Parathyroid adenoma (tissue), 2 donors: ENCODE measurements at regions not wholly inside any gene's neighbourhood (a gene's known extent, or its start where the extent isn't known, plus 50 kb on each side); places are given as distances from the start of the nearest gene placed in this dataset.

Experiments
- H2AFZ ChIP-seq: fragments of 300-600 bp; sonication (generic); one replicate; pipeline ENCODE4 v1.7.0; 2017; ENCODE audit warnings: antibody characterized with exemption, mild to moderate bottlenecking
- H3K27ac ChIP-seq: fragments of 300-600 bp; sonication (generic); one replicate; pipeline ENCODE4 v1.7.0; 2017
- H3K27me3 ChIP-seq: fragments of 300-600 bp; sonication (generic); one replicate; pipeline ENCODE4 v1.7.0; 2017; ENCODE audit warnings: low read length; ENCODE audit not compliant: control insufficient read depth, insufficient read depth
- H3K36me3 ChIP-seq: fragments of 300-600 bp; sonication (generic); one replicate; pipeline ENCODE4 v1.7.0; 2017; ENCODE audit warnings: low read length; ENCODE audit not compliant: control insufficient read depth, insufficient read depth
- H3K4me1 ChIP-seq: fragments of 300-600 bp; sonication (generic); one replicate; pipeline ENCODE4 v1.7.0; 2017; ENCODE audit warnings: control low read depth
- H3K4me2 ChIP-seq: fragments of 300-600 bp; sonication (generic); one replicate; pipeline ENCODE4 v1.7.0; 2017; ENCODE audit warnings: low read length
- H3K4me3 ChIP-seq: fragments of 300-600 bp; sonication (generic); one replicate; pipeline ENCODE4 v1.7.0; 2017; ENCODE audit warnings: low read depth, low read length
- H3K79me2 ChIP-seq: fragments of 300-600 bp; sonication (generic); one replicate; pipeline ENCODE4 v1.7.0; 2017; ENCODE audit warnings: control low read depth
- H3K9ac ChIP-seq: fragments of 300-600 bp; sonication (generic); one replicate; pipeline ENCODE4 v1.7.0; 2017; ENCODE audit warnings: mild to moderate bottlenecking
- H3K9me3 ChIP-seq: fragments of 300-600 bp; sonication (generic); one replicate; pipeline ENCODE4 v1.7.0; 2017; ENCODE audit warnings: low read length; ENCODE audit not compliant: control insufficient read depth
- TF ChIP-seq, protein P1 (sequence below): fragments of 300-600 bp; sonication (generic); IDR thresholded peaks from one replicate; pipeline ENCODE4 v1.7.0; 2017; ENCODE audit warnings: antibody characterized with exemption, mild to moderate bottlenecking
- donor health status: primary hyperparathyroidism.

DNA sequence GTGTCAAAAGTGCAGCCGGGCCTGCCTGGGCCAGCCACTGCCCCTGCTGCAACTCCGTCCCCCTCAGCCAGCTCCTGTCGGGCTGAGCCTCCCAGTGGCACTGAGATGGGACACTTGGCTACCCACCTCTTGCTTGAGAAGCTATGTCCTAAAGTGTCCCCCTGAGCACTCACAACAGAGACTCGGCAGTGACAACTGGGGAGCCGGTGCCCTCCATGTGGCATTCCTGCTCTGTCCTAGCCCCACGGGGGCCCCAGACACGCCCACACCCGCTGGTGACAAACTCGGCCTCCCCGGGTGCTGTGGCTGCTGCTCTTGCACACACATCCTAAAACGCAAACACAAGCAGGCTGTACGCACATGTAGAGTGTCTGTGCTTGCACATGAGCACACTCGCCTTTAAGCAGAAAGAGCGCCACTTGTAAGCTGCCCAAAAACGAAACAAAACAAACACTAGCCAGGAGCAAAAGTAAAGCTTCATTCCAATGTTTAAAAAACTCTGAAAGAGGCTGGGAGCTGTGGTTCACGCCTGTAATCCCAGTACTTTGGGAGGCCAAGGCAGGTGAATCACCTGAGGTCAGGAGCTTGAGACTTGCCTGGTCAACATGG is 253.9 kb downstream of the RBFOX3 start:
- H3K9ac ChIP-seq, result no peak overlapping the region

DNA sequence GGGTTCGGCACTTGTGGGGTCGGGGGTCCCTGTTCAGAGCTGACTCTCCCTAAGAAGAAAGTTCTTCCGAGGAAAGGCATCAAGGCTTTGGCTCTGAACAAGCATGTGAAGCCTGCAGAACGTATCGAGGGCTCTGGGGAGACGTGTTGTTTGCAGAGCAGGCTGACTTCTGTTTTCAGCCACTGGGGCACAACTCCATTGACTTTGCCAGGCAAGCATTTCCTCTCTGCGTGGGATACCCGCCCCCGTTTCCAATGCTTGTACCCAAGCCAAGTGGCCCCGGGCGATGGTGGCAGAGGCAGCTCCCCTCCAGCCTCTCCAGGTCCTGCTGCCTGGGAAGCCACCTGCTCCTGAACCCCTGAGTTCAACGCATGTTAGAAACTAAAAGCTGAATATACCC is 255.7 kb downstream of the RBFOX3 start:
- H3K9ac ChIP-seq, result no peak overlapping the region
- no peaks in the 10 kb centered on the region for H3K79me2 ChIP-seq
- no peak overlapping the region for H3K4me3 ChIP-seq
- H2AFZ ChIP-seq, result no peak overlapping the region
- no peak overlapping the region for H3K4me2 ChIP-seq
- H3K9me3 ChIP-seq, result no peaks in the 10 kb centered on the region
- H3K27ac ChIP-seq, result no peak overlapping the region
- H3K36me3 ChIP-seq, result no peaks in the 10 kb centered on the region
- peaks cover 8% of the 10 kb centered on the region for H3K27me3 ChIP-seq
- no peaks in the 10 kb centered on the region for H3K4me1 ChIP-seq
- TF ChIP-seq, protein P1, sequence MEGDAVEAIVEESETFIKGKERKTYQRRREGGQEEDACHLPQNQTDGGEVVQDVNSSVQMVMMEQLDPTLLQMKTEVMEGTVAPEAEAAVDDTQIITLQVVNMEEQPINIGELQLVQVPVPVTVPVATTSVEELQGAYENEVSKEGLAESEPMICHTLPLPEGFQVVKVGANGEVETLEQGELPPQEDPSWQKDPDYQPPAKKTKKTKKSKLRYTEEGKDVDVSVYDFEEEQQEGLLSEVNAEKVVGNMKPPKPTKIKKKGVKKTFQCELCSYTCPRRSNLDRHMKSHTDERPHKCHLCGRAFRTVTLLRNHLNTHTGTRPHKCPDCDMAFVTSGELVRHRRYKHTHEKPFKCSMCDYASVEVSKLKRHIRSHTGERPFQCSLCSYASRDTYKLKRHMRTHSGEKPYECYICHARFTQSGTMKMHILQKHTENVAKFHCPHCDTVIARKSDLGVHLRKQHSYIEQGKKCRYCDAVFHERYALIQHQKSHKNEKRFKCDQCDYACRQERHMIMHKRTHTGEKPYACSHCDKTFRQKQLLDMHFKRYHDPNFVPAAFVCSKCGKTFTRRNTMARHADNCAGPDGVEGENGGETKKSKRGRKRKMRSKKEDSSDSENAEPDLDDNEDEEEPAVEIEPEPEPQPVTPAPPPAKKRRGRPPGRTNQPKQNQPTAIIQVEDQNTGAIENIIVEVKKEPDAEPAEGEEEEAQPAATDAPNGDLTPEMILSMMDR, result no peak

More for the DNA sequence above, 253.9 kb downstream of the RBFOX3 start:
- H3K36me3 ChIP-seq, result no peaks in the 10 kb centered on the region
- H3K27me3 ChIP-seq, result peaks cover 8% of the 10 kb centered on the region
- no peak overlapping the region for H2AFZ ChIP-seq
- no peak overlapping the region for H3K4me2 ChIP-seq
- no peaks in the 10 kb centered on the region for H3K9me3 ChIP-seq
- no peaks in the 10 kb centered on the region for H3K4me1 ChIP-seq
- H3K79me2 ChIP-seq, result no peaks in the 10 kb centered on the region
- H3K27ac ChIP-seq, result no peak overlapping the region
- no peak overlapping the region for H3K4me3 ChIP-seq
- TF ChIP-seq, protein P1, result no peak

DNA sequence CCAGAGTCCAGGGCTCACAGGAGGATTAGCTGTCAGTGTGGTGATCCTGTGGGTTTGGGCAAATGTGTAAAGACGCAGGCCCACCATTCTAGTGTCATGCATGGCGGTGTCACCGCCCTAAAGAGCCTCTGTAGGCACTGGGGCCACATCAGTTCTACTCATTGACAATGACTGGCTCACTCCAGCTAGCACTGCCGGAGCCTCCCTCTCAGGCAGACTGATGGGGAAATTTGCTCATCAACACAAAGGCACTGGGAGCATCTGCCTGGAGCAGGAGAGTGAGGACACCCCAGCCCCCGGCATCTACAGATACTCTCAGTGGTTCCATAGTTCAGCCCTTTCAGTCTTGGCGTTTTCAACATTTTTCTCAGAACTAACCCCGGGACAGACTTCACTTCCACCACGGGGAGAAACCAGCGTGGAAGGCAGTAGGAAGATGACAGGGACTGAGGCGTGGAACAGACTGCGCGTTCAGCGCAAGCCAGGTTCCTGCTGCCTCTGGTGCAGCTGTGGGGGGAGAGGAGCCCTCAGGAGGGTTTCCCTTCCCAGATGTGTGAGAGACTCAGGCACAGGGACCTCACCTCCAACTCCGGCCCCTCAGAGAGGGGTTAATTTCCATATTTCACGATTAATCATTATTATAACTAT is 256.6 kb downstream of the RBFOX3 start:
- H3K79me2 ChIP-seq, result no peaks in the 10 kb centered on the region

DNA sequence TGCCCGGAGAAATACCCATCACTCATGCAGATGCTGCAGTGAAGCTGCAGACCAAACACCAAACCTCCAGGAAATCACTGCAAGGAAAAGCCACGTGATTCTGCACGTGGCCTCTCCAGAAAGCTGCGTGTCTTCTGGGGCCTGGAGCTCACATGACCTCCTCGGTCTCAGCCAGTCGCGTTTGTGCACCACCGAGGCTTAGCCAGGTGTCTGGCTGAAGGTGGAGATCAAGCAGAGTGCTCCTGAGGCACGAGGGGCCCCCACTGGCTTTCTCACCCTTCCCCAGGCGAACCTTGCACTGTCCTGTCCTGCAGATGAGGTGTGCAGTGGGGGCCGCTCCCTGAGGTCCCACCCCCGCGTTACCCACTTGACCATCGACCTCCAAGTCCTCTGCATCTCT is 257.3 kb downstream of the RBFOX3 start:
- Histone ChIP-seq H3K4me2 (no peak overlapping the region), H3K27ac (no peak overlapping the region), H3K9me3 (no peaks in the 10 kb centered on the region), H3K27me3 (peaks cover 8% of the 10 kb centered on the region), H3K36me3 (no peaks in the 10 kb centered on the region), H3K9ac (no peak overlapping the region), H3K4me1 (no peaks in the 10 kb centered on the region), H3K4me3 (no peak overlapping the region), H3K79me2 (no peaks in the 10 kb centered on the region), H2AFZ (no peak overlapping the region)
- TF ChIP-seq, protein P1, result no peak

More for the DNA sequence above, 256.6 kb downstream of the RBFOX3 start:
- Histone ChIP-seq H3K9ac (no peak overlapping the region), H3K4me1 (no peaks in the 10 kb centered on the region), H3K4me2 (no peak overlapping the region), H3K9me3 (no peaks in the 10 kb centered on the region), H3K4me3 (no peak overlapping the region), H2AFZ (no peak overlapping the region), H3K27ac (no peak overlapping the region), H3K36me3 (no peaks in the 10 kb centered on the region), H3K27me3 (peaks cover 8% of the 10 kb centered on the region)
- TF ChIP-seq, protein P1, result no peak

DNA sequence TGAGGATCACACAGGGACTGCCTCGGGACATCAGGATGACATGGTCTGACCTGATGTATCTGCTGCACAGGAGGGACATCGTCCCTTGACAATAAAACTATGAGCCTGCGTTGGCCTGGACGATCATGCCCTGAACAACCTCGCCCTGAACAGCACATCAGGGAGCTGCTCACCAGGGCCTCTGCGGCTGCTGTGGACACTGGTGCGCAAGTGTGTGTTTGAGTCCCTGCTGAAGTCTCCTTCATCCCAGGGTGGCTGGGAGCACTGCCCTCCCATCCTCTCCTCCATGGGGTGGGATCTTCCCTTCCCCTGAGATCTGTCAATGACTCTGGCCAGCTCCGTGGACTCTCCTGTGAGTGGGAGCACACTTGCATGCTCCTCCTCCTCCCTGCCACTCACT is 257.8 kb downstream of the RBFOX3 start:
- Histone ChIP-seq H3K27ac (no peak overlapping the region), H3K27me3 (peaks cover 8% of the 10 kb centered on the region), H2AFZ (no peak overlapping the region), H3K9ac (no peak overlapping the region), H3K36me3 (no peaks in the 10 kb centered on the region), H3K79me2 (no peaks in the 10 kb centered on the region), H3K9me3 (no peaks in the 10 kb centered on the region), H3K4me2 (no peak overlapping the region), H3K4me3 (no peak overlapping the region), H3K4me1 (no peaks in the 10 kb centered on the region)
- TF ChIP-seq, protein P1, result no peak
